ENCODE measurements at regions not wholly inside any gene's neighbourhood (a gene's known extent, or its start where the extent isn't known, plus 50 kb on each side); places are given as distances from the start of the nearest gene placed in this dataset.

- TF ChIP-seq EP300 (IDR thresholded peaks at IDR 0.05) (no peak), CTCF (IDR thresholded peaks at IDR 0.05) (no peak), POLR2AphosphoS5 (IDR thresholded peaks at IDR 0.05) (no peak), POLR2A (IDR thresholded peaks at IDR 0.05) (no peak)
Measured at GRCh38 chr2:19230626-19231025, 127.8 kb downstream of the OSR1 start.

All from gastroesophageal sphincter (tissue), 3 donors.